ENCODE measurements at regions not wholly inside any gene's neighbourhood (a gene's known extent, or its start where the extent isn't known, plus 50 kb on each side); places are given as distances from the start of the nearest gene placed in this dataset.
"Not testable (repeated sequence)": the region's sequence is repeated elsewhere in the genome, so short reads cannot be mapped to it uniquely, and the experiment has no call there.

GRCh38 chr14:106706488-106706887 is 1180.1 kb downstream of the TMEM121 start:
- ATAC-seq (ENCODE audit: low read depth); H3K36me3 ChIP-seq (replicated peaks in 1 of 2; ENCODE audit: control extremely low read depth in 1 of 2, control insufficient read depth in 1 of 2, extremely low read depth in 1 of 2, insufficient read depth in 2 of 2, low read length in 1 of 2); H3K9me3 Mint-ChIP-seq (ENCODE audit: insufficient read depth); H3K4me2 ChIP-seq (replicated peaks; ENCODE audit: low read depth, low read length, poor library complexity, severe bottlenecking); DNase-seq; H3K4me3 ChIP-seq (ENCODE audit: control extremely low read depth in 1 of 5, extremely low read depth in 1 of 5, insufficient read depth in 1 of 5, low read depth in 2 of 5, low read length in 4 of 5); H4K20me1 ChIP-seq (ENCODE audit: control insufficient read depth, insufficient read depth, low read length, poor library complexity, severe bottlenecking); H3K4me1 Mint-ChIP-seq; POLR2A ChIA-PET; H3K9ac ChIP-seq (ENCODE audit: low read length); H3K79me2 ChIP-seq (ENCODE audit: control insufficient read depth, insufficient read depth, low read length); H3K27ac ChIP-seq (ENCODE audit: low read length in 2 of 2); H2AFZ ChIP-seq (ENCODE audit: insufficient read depth, low read depth, low read length, poor library complexity, severe bottlenecking); H3K4me3 Mint-ChIP-seq; H3K27me3 ChIP-seq (replicated peaks in 1 of 4; ENCODE audit: control extremely low read depth in 1 of 4, control insufficient read depth in 3 of 4, insufficient read depth in 4 of 4, low read length in 3 of 4); H3K9me3 ChIP-seq (ENCODE audit: control extremely low read depth in 1 of 3, control insufficient read depth in 2 of 3, insufficient read depth in 1 of 3, low read length in 2 of 3); H3K27ac Mint-ChIP-seq; H3K27me3 Mint-ChIP-seq: not testable (repeated sequence)
- intact Hi-C loops (cut with micrococcal nuclease): loop anchor here (5.0 kb wide), 1 partner anchor 44 kb away; no protein-coding TSS in a partner anchor
- CTCF ChIA-PET: interaction anchor here (1.1 kb wide), 1 partner anchor 44 kb away, joined by 6 read pairs; no protein-coding TSS in a partner anchor
- H3K4me1 ChIP-seq (ENCODE audit: control insufficient read depth in 2 of 2, insufficient read depth in 2 of 2, low read length in 2 of 2): peaks cover 0 to 10% of the 10 kb centered on the region in 2 donors
- no CpG with 5 or more reads among the region's 4 CpGs for WGBS (ENCODE audit: insufficient coverage)

GRCh38 chr14:106710187-106710586 is 1183.8 kb downstream of the TMEM121 start:
- H4K20me1 ChIP-seq (ENCODE audit: control insufficient read depth, insufficient read depth, low read length, poor library complexity, severe bottlenecking); H3K9me3 ChIP-seq (ENCODE audit: control extremely low read depth in 1 of 3, control insufficient read depth in 2 of 3, insufficient read depth in 1 of 3, low read length in 2 of 3); H3K4me1 ChIP-seq (ENCODE audit: control insufficient read depth in 2 of 2, insufficient read depth in 2 of 2, low read length in 2 of 2); H3K79me2 ChIP-seq (ENCODE audit: control insufficient read depth, insufficient read depth, low read length); DNase-seq; H3K27me3 Mint-ChIP-seq; H3K27ac Mint-ChIP-seq; H3K4me2 ChIP-seq (replicated peaks; ENCODE audit: low read depth, low read length, poor library complexity, severe bottlenecking); H3K9me3 Mint-ChIP-seq (ENCODE audit: insufficient read depth); H3K27ac ChIP-seq (ENCODE audit: low read length in 2 of 2); POLR2A ChIA-PET; H3K4me3 Mint-ChIP-seq; ATAC-seq (ENCODE audit: low read depth); H3K4me3 ChIP-seq (ENCODE audit: control extremely low read depth in 1 of 5, extremely low read depth in 1 of 5, insufficient read depth in 1 of 5, low read depth in 2 of 5, low read length in 4 of 5); H3K27me3 ChIP-seq (replicated peaks in 1 of 4; ENCODE audit: control extremely low read depth in 1 of 4, control insufficient read depth in 3 of 4, insufficient read depth in 4 of 4, low read length in 3 of 4); H3K9ac ChIP-seq (ENCODE audit: low read length); H2AFZ ChIP-seq (ENCODE audit: insufficient read depth, low read depth, low read length, poor library complexity, severe bottlenecking); H3K36me3 ChIP-seq (replicated peaks in 1 of 2; ENCODE audit: control extremely low read depth in 1 of 2, control insufficient read depth in 1 of 2, extremely low read depth in 1 of 2, insufficient read depth in 2 of 2, low read length in 1 of 2): not testable (repeated sequence)
- peaks cover 19% of the 10 kb centered on the region for H3K4me1 Mint-ChIP-seq
- intact Hi-C loops (cut with micrococcal nuclease): loop anchor here (5.0 kb wide), 1 partner anchor 57 kb away; no protein-coding TSS in a partner anchor
- CTCF ChIA-PET: interaction anchor here (1.0 to 2.0 kb wide), 4 partner anchors 16 to 56 kb away, joined by 3 to 9 read pairs (median 4); no protein-coding TSS in a partner anchor
- no CpG with 5 or more reads among the region's 7 CpGs for WGBS (ENCODE audit: insufficient coverage)

- DNase-seq; H3K9me3 ChIP-seq (ENCODE audit: control extremely low read depth in 1 of 3, control insufficient read depth in 2 of 3, insufficient read depth in 1 of 3, low read length in 2 of 3); ATAC-seq (ENCODE audit: low read depth); H3K4me2 ChIP-seq (replicated peaks; ENCODE audit: low read depth, low read length, poor library complexity, severe bottlenecking); H3K79me2 ChIP-seq (ENCODE audit: control insufficient read depth, insufficient read depth, low read length); H3K27ac ChIP-seq (ENCODE audit: low read length in 2 of 2); H3K36me3 ChIP-seq (replicated peaks in 1 of 2; ENCODE audit: control extremely low read depth in 1 of 2, control insufficient read depth in 1 of 2, extremely low read depth in 1 of 2, insufficient read depth in 2 of 2, low read length in 1 of 2); H2AFZ ChIP-seq (ENCODE audit: insufficient read depth, low read depth, low read length, poor library complexity, severe bottlenecking); H3K9me3 Mint-ChIP-seq (ENCODE audit: insufficient read depth); H3K4me3 Mint-ChIP-seq; H3K27me3 ChIP-seq (replicated peaks in 1 of 4; ENCODE audit: control extremely low read depth in 1 of 4, control insufficient read depth in 3 of 4, insufficient read depth in 4 of 4, low read length in 3 of 4); POLR2A ChIA-PET; H3K27me3 Mint-ChIP-seq; H3K9ac ChIP-seq (ENCODE audit: low read length); H4K20me1 ChIP-seq (ENCODE audit: control insufficient read depth, insufficient read depth, low read length, poor library complexity, severe bottlenecking); H3K4me3 ChIP-seq (ENCODE audit: control extremely low read depth in 1 of 5, extremely low read depth in 1 of 5, insufficient read depth in 1 of 5, low read depth in 2 of 5, low read length in 4 of 5): not testable (repeated sequence)
- WGBS (ENCODE audit: insufficient coverage): 62% methylated on average over 3 of the region's 5 CpGs
- CTCF ChIA-PET: interaction anchor here (0.7 to 2.7 kb wide), 8 partner anchors 13 to 162 kb away, joined by 3 to 22 read pairs (median 4); no protein-coding TSS in a partner anchor
- Mint-ChIP-seq H3K4me1 (peaks cover 15% of the 10 kb centered on the region), H3K27ac (peak overlapping the region; percentile 62)
- H3K4me1 ChIP-seq (ENCODE audit: control insufficient read depth in 2 of 2, insufficient read depth in 2 of 2, low read length in 2 of 2): peaks cover 15 to 21% of the 10 kb centered on the region in 2 donors
- intact Hi-C loops (cut with micrococcal nuclease): loop anchor here (5.0 kb wide), 1 partner anchor 55 kb away; no protein-coding TSS in a partner anchor
These were observed 1186.1 kb downstream of the TMEM121 start for GRCh38 chr14:106712513-106712912.
